ENCODE measurements at regions not wholly inside any gene's neighbourhood (a gene's known extent, or its start where the extent isn't known, plus 50 kb on each side); places are given as distances from the start of the nearest gene placed in this dataset.

DNA sequence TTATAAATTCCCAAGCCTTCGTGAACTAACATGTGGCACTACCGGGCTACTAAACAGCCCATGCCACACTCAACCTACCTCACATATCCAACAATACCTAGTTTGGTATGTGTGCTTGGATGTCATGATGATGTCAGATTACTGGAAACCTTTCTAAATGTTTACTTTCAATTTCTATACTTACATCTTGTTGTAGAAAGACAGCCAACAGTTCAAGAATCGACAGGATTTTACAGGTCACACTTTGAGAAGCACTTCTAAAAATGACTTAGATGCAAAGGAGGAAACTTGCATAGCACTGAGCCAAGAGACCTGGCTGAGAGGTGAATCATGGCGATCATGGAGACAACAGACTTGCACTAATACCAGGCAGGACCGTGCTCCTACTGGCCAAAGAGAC lies 209.9 kb downstream of the COL4A1 start:
- no peak for DNase-seq

- DNase-seq: no peak
Measured at GRCh38 chr13:110092831-110093247, 214.1 kb downstream of the COL4A1 start.

DNA sequence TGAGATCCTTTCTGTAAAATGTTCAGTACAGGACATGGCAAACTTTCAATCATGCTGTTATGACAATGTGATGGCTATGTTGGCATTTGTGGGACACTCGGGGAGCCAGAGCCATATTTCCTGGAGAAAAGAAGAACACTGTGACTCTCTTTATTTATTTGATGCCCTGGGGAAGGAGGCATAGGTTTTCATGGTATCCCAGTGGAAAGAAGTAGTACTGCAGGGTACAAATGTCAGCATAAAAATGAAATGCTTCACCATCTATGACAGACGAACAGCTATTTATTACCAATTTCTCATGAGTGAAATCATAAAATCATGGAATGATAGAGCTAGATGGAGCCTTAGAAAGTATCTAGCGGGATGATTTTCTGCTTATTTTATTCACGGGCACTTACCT lies 217.1 kb downstream of the COL4A1 start:
- DNase-seq: no peak

DNA sequence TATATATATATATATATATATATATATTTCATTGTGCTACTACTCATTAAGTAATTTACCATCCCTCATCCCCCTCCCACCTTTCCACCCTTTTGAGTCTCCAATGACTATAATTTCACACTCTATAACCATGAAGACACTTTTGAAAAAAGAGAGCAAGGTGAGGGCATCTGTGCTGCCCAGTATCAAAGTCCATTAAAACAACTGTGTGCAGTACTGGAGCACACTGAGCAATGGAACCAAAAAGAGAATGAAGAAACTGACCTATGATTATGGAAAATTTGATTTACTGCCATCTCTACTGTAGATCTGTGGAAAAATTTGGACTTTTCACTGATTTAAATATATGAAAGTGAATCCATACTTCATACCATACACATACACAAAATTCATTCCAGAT lies 217.9 kb downstream of the COL4A1 start:
- DNase-seq: no peak

GRCh38 chr13:110073982-110074381 lies 233.0 kb downstream of the COL4A1 start:
- DNase-seq: no peak

- DNase-seq: no peak
Measured at GRCh38 chr13:110070511-110071120, 236.3 kb downstream of the COL4A1 start.

GRCh38 chr13:110070046-110070445 lies 236.9 kb downstream of the COL4A1 start:
- DNase-seq: no peak

- no peak for DNase-seq
Measured at GRCh38 chr13:110068176-110068473, 238.8 kb downstream of the COL4A1 start.

- no peak for DNase-seq
Measured at GRCh38 chr13:110067355-110068175, 239.4 kb downstream of the COL4A1 start.

GRCh38 chr13:110065780-110066179 lies 241.2 kb downstream of the COL4A1 start:
- DNase-seq: no peak

DNA sequence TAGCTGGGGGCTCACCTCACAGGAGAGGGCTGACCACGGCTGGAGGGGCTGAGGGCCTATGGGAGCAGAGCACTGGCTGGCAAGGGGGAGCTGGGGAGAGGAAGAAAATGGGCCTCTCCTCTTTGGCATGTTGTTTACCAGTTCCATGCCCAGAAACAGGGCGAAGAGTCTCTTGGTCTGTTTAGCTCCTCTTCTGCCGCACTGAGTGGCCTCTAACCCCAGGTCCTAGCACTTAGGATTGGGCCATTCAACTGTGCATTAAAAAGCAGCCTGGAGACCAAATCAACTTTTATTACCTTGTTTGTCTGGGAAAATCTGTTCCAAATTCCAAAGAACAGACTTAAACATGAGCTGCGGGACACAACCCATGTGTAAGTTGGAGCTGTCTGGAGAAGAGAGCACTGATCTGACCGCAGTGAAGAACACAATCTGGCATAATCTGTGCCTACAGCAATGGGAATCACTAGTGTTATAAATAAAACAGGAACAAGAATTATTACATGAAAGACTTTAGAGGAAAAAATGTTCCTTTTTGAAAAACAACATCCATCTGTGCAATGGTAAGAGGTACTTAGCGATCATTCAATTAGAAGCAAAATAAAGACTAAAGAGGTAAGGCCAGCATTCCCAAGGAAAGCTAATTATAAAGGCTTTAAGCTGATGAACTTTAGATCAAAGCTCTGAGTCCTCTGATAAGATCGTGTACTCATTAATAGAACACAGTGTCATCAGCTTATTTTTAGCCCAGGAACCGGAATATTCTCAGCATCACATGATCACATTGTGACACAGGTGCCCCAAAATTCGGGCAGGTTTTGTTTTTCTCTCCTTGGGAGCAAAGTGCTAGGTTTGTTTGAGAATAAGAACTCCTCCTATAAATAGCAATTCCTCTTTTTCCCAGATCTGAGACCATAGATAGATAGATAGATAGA lies 243.2 kb downstream of the COL4A1 start:
- no peak for DNase-seq

DNA sequence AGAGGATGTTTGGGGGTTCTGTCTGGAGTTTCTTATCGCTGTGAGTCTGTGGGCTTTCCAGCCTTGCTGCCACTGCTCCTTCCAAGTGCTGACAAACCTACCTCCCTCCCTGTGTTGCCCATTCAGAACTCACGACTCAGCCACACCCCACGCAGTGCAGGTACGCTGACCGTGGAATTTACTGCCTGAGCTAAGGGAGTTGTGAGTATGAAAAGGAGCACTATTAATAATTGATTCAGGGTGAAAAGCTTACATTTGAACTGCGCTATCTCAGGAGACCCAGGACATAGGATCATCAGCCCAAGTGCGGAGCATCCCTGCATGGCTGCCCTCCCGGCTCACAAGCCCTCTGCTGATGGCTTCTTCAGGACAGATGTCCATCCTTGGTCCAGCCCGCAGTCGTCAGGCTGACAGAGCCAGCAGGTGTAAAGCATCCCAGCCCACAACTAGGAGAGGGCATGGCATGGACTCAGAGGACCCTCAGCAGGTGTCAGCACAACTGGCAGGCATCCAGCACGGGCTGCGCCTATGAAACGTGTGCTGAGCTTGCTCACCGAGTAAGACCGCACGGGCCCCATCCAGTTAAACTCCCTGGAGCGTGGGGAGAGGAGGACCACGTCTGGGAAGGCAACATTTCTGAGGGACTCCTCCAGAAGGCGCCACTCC lies 244.0 kb downstream of the COL4A1 start:
- no peak for DNase-seq

- DNase-seq: no peak
Measured at GRCh38 chr13:110062077-110062776, 244.7 kb downstream of the COL4A1 start.

- no peak for DNase-seq
Measured at GRCh38 chr13:110061270-110061669, 245.7 kb downstream of the COL4A1 start.

DNA sequence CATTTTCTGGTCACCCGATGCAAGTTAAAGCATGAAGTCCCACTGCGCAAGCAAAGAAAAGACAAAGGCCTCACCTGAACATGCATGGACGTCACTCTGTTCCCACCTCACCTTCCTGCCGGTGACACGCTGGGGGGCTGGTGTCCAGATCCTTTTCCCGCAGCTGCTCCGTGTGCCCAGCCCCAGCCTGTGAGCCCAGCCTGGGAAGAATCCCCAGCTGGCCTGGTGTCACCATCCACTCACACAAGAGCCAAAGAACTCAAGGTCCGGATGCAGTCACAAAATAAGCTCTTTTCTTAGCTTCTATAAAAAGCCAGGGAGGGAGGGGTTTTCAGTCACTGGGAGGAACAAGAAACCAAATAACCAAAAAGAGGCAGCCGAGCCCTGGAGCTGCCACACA lies 249.9 kb downstream of the COL4A1 start:
- no peak for DNase-seq

- DNase-seq: no peak
Measured at GRCh38 chr13:110056640-110057039, 250.3 kb downstream of the COL4A1 start.

DNA sequence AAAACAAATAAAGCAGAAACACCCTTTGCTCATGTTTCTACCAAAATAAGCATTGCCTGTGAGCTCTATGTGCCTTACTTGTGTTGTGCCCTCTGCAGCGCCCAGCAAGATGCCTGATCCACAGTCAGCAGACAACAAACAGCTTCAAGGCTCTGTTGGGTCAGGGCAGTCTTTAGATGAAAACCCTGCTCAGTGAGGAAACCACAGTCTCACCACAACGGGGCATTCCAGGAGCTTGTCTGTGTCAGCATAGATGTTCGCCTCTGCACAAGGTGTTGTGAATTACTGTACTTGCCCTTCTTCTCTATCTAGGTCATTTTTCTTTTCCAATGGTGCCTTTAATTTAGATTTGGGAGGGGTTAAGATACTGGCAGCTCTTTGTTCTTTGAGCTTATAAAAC lies 251.9 kb downstream of the COL4A1 start:
- DNase-seq: no peak

DNA sequence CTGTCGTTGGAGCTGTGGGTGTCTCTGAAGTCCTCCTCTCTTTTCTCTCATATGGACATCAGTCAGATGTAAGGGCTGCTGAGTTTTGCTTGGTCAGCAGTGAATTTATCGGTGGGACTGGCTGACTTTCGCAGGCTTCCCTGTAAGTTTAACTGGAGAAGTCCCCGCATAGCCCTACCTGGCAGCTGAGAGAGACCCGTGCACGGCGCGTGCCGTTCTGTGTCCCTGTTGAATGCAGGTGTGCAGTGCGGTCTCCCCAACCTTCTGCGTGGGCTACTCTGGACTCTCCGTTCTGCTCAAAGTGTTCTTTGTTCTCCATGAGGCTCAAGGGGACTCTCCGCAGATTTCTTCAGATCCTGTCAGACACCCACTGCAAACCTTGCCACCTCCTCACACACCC lies 252.9 kb downstream of the COL4A1 start:
- DNase-seq: no peak

DNA sequence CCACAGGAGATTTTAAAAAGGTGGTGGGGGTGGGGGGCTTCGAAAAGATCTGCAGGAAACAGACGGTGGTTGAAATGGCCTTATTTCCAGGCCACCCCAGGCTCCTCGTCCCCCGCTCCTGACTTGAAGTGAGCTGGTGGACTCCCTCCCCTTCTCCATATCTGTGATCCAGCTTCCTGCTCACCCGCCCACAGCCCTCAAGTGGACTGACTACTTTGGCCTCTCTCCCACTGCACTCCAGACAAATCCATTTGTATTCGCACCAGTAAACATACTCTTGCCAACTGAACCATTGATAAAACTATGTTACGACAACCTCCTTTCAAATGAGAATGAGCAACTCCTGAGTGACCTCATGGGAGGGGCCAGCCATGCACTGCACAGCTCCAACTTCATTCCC lies 259.5 kb downstream of the COL4A1 start:
- peak; percentile 97 for DNase-seq

- no peak for DNase-seq
Measured at GRCh38 chr13:110046811-110047210, 260.1 kb downstream of the COL4A1 start.

- no peak for DNase-seq
Measured at GRCh38 chr13:110045919-110046318, 259.5 kb upstream of the IRS2 start.

DNA sequence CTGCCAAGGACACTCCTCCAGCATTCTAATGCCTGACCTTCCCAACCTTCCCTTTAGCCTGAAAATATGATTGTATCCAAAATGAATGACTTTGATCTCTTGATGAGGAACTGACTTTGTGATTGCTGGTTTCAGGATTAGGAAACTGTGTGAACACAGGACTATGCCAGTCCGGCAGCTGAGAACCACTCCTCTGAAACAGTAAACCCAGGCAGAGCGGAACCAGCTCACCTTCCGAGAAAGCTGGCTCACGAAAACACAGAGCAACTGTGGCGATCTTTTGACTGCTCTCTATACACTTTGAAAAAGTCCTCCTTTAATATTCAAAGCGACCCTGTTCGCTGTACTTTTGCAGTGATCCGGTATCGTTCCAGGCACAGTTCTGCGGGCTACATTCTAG lies 258.8 kb upstream of the IRS2 start:
- DNase-seq: no peak

Data from NCI-H1092 (cell line).